ENCODE measurements at regions not wholly inside any gene's neighbourhood (a gene's known extent, or its start where the extent isn't known, plus 50 kb on each side); places are given as distances from the start of the nearest gene placed in this dataset.
A peak's percentile ranks its signal among the peaks of the same experiment; 100 is the strongest.
"Not testable (repeated sequence)": the region's sequence is repeated elsewhere in the genome, so short reads cannot be mapped to it uniquely, and the experiment has no call there.

GRCh38 chr7:121530227-121531174, 134.4 kb upstream of the FAM3C start:
- no peak overlapping the region for H3K4me3 ChIP-seq
- intact Hi-C loops (cut with DNase I) = no loop called here
- no peaks in the 10 kb centered on the region for H3K36me3 ChIP-seq (replicated peaks in 1 of 2; ENCODE audit: insufficient read depth in 1 of 2, low read depth in 2 of 2)
- no peaks in the 10 kb centered on the region for H3K9me3 ChIP-seq
- TF ChIP-seq POLR2A (IDR thresholded peaks at IDR 0.05) = no peak
- DNase-seq = peak in 1 of 4 donors; percentile 12
- no peaks in the 10 kb centered on the region for H3K27me3 ChIP-seq
- H3K27ac ChIP-seq = no peak overlapping the region
- H3K4me1 ChIP-seq = no peaks in the 10 kb centered on the region
- ATAC-seq = no peak
- 62 to 70% methylated on average over 4 of the region's 4 CpGs for WGBS, 2 donors

- no peak for ATAC-seq
- 57 to 80% methylated on average over 3 of the region's 3 CpGs for WGBS, 2 donors
These were observed 132.9 kb upstream of the FAM3C start for GRCh38 chr7:121529003-121529402.

DNA sequence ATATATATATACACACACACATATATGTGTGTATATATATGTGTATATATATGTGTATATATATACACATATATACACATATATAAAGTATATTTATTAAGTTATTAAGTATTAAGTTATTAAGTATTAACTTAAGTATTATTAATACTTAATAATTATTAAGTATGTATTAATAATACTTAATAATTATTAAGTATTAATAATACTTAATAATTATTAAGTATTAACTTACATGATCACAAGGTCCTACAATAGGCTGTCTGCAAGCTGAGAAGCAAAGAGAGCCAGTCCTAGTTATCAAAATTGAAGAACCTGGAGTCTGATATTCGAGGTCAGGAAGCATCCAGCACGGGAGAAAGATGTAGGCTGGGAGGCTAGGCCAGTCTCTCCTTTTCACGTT, 130.1 kb upstream of the FAM3C start:
- not testable (repeated sequence) for ATAC-seq
- WGBS, 2 donors = 65 to 74% methylated on average over 3 of the region's 3 CpGs

More at GRCh38 chr7:121529003-121529402, 132.9 kb upstream of the FAM3C start:
- H3K27me3 ChIP-seq = no peaks in the 10 kb centered on the region
- H3K9me3 ChIP-seq = no peaks in the 10 kb centered on the region
- H3K27ac ChIP-seq = no peak overlapping the region
- no peak overlapping the region for H3K4me3 ChIP-seq
- DNase-seq = no peak
- no peaks in the 10 kb centered on the region for H3K36me3 ChIP-seq (replicated peaks in 1 of 2; ENCODE audit: insufficient read depth in 1 of 2, low read depth in 2 of 2)
- no peaks in the 10 kb centered on the region for H3K4me1 ChIP-seq
- intact Hi-C loops (cut with DNase I) = no loop called here
- TF ChIP-seq, protein P1, sequence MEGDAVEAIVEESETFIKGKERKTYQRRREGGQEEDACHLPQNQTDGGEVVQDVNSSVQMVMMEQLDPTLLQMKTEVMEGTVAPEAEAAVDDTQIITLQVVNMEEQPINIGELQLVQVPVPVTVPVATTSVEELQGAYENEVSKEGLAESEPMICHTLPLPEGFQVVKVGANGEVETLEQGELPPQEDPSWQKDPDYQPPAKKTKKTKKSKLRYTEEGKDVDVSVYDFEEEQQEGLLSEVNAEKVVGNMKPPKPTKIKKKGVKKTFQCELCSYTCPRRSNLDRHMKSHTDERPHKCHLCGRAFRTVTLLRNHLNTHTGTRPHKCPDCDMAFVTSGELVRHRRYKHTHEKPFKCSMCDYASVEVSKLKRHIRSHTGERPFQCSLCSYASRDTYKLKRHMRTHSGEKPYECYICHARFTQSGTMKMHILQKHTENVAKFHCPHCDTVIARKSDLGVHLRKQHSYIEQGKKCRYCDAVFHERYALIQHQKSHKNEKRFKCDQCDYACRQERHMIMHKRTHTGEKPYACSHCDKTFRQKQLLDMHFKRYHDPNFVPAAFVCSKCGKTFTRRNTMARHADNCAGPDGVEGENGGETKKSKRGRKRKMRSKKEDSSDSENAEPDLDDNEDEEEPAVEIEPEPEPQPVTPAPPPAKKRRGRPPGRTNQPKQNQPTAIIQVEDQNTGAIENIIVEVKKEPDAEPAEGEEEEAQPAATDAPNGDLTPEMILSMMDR (IDR thresholded peaks at IDR 0.05) = no peak
- TF ChIP-seq POLR2A (IDR thresholded peaks at IDR 0.05) = no peak

DNA sequence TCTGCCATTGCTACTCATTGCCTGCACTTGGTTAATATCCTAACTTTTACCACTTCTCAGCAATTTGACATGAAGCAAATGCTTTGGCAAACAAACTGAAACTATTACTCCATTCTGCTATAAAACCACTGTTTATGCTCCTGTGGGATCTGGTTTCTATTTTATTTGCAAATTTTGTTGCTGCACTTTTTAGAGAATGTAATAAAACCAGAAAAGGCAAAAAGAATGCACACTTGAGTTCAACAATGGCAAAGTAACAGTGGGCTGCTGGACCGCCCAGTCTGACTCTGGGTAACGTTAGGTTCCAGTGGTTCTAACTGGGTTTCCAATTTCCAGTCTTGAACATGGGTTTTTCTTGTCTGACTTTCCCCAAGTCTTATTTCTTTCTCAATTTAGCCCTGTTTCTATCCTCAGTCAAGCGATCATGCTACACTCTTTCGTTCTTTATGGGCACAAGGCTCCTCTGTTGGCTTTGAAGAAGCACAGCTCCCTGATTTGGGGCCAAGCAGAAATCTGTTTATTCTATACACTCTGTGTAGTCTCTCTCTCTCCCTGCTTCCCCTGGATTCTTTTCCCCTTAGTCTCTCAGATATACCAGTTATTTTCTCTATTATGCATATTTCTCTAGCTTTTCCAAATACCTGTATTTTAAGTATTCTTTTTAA, 129.2 kb upstream of the FAM3C start:
- H3K36me3 ChIP-seq (replicated peaks in 1 of 2; ENCODE audit: insufficient read depth in 1 of 2, low read depth in 2 of 2) = no peaks in the 10 kb centered on the region
- H3K4me3 ChIP-seq = no peak overlapping the region
- 79 to 86% methylated on average over 4 of the region's 4 CpGs for WGBS, 2 donors
- DNase-seq (no peak), ATAC-seq (no peak)
- no peaks in the 10 kb centered on the region for H3K9me3 ChIP-seq
- no peak overlapping the region for H3K27ac ChIP-seq
- intact Hi-C loops (cut with DNase I) = no loop called here
- H3K4me1 ChIP-seq = no peaks in the 10 kb centered on the region
- TF ChIP-seq POLR2A (IDR thresholded peaks at IDR 0.05) = no peak
- TF ChIP-seq, protein P1 (IDR thresholded peaks at IDR 0.05) = no peak
- H3K27me3 ChIP-seq = no peaks in the 10 kb centered on the region

More for the DNA sequence above, 130.1 kb upstream of the FAM3C start:
- H3K4me3 ChIP-seq; intact Hi-C loops (cut with DNase I); H3K27me3 ChIP-seq; H3K27ac ChIP-seq; H3K36me3 ChIP-seq (replicated peaks in 1 of 2; ENCODE audit: insufficient read depth in 1 of 2, low read depth in 2 of 2); DNase-seq; H3K9me3 ChIP-seq; H3K4me1 ChIP-seq: not testable (repeated sequence)

GRCh38 chr7:121521711-121522400, 125.7 kb upstream of the FAM3C start:
- ATAC-seq = no peak
- H3K36me3 ChIP-seq (replicated peaks in 1 of 2; ENCODE audit: insufficient read depth in 1 of 2, low read depth in 2 of 2) = no peaks in the 10 kb centered on the region
- no peaks in the 10 kb centered on the region for H3K4me1 ChIP-seq
- TF ChIP-seq, protein P1 (IDR thresholded peaks at IDR 0.05) = no peak
- TF ChIP-seq POLR2A (IDR thresholded peaks at IDR 0.05) = no peak
- no peak for DNase-seq
- intact Hi-C loops (cut with DNase I) = no loop called here
- H3K9me3 ChIP-seq = no peaks in the 10 kb centered on the region
- 82% methylated on average over 3 of the region's 3 CpGs for WGBS, 2 donors
- H3K27me3 ChIP-seq = no peaks in the 10 kb centered on the region
- no peak overlapping the region for H3K27ac ChIP-seq
- H3K4me3 ChIP-seq = no peak overlapping the region

All from body of pancreas (tissue), 4 donors.